CD14-positive monocyte (primary cell): ENCODE measurements at regions not wholly inside any gene's neighbourhood (a gene's known extent, or its start where the extent isn't known, plus 50 kb on each side); places are given as distances from the start of the nearest gene placed in this dataset.

ENCODE experiments used
- DNase-seq, 3 donors: peaks; one replicate each; pipeline ENCODE4 v3.0.0-alpha.2; 2011 to 2022
- H2AFZ ChIP-seq: 2 replicates; pipeline ENCODE4 v1.6.0; 2012; ENCODE audit warnings: mild to moderate bottlenecking, low read depth, low read length, inconsistent platforms; ENCODE audit not compliant: insufficient read depth, poor library complexity, severe bottlenecking
- H3K27ac ChIP-seq, 2 donors: 1 replicate in 1 of 2; 2 replicates in 1 of 2; pipeline ENCODE4 v1.5.1; 2012 to 2013; ENCODE audit warnings: low read length in 2 of 2, control low read depth in 1 of 2, inconsistent platforms in 1 of 2, low read depth in 1 of 2, mild to moderate bottlenecking in 1 of 2
- H3K27me3 ChIP-seq, 2 donors: one replicate each; pipeline versions ENCODE4 v1.6.0 to v1.6.1; 2011 to 2013; ENCODE audit warnings: low read length in 2 of 2; ENCODE audit not compliant: control insufficient read depth in 2 of 2, insufficient read depth in 2 of 2
- H3K36me3 ChIP-seq, 2 donors: replicated peaks in 1 of 2; 1 replicate in 1 of 2; 2 replicates in 1 of 2; pipeline versions ENCODE4 v1.5.1 to v1.6.1; 2012 to 2013; ENCODE audit warnings: low read length in 2 of 2, control low read depth in 1 of 2, inconsistent platforms in 1 of 2, mild to moderate bottlenecking in 1 of 2; ENCODE audit not compliant: insufficient read depth in 2 of 2, control insufficient read depth in 1 of 2
- H3K4me1 ChIP-seq, 2 donors: 1 replicate in 1 of 2; 2 replicates in 1 of 2; pipeline versions ENCODE4 v1.5.1 to v1.6.1; 2012 to 2013; ENCODE audit warnings: low read length in 2 of 2, control low read depth in 1 of 2, inconsistent platforms in 1 of 2, mild to moderate bottlenecking in 1 of 2, moderate library complexity in 1 of 2; ENCODE audit not compliant: insufficient read depth in 2 of 2, control insufficient read depth in 1 of 2
- H3K4me2 ChIP-seq: replicated peaks from 2 replicates; pipeline ENCODE3; 2012; ENCODE audit warnings: low read length, moderate library complexity, mild to moderate bottlenecking; ENCODE audit not compliant: poor library complexity, severe bottlenecking; ENCODE audit errors: extremely low read depth
- H3K4me3 ChIP-seq, 3 experiments: fragments of 200-600 bp in 1 of 3; sonication (generic) in 1 of 3; replicated peaks in 1 of 3; 1 replicate in 2 of 3; 2 replicates in 1 of 3; pipeline ENCODE4 v1.5.1; 2011 to 2013; ENCODE audit warnings: low read length in 3 of 3, mild to moderate bottlenecking in 3 of 3, control low read depth in 2 of 3, low read depth in 2 of 3, inconsistent platforms in 1 of 3, moderate library complexity in 1 of 3
- H3K79me2 ChIP-seq: 2 replicates; pipeline ENCODE4 v1.6.0; 2012; ENCODE audit warnings: mild to moderate bottlenecking, control low read depth, inconsistent platforms, low read length, moderate library complexity; ENCODE audit not compliant: insufficient read depth
- H3K9ac ChIP-seq: 2 replicates; pipeline ENCODE4 v1.6.0; 2017; ENCODE audit warnings: low read length, mild to moderate bottlenecking; ENCODE audit not compliant: insufficient read depth, poor library complexity, severe bottlenecking
- H3K9me3 ChIP-seq, 2 donors: replicated peaks in 1 of 2; 1 replicate in 1 of 2; 2 replicates in 1 of 2; pipeline versions ENCODE4 v1.5.1 to v1.6.1; 2012 to 2013; ENCODE audit warnings: low read length in 2 of 2, control low read depth in 1 of 2; ENCODE audit not compliant: control insufficient read depth in 1 of 2, insufficient read depth in 1 of 2
- H4K20me1 ChIP-seq: 2 replicates; pipeline ENCODE4 v1.6.0; 2012; ENCODE audit warnings: mild to moderate bottlenecking, low read length, control low read depth, moderate library complexity; ENCODE audit not compliant: insufficient read depth
- H3K27ac Mint-ChIP-seq, 7 donors: one replicate each; pipeline ENCODE4 v1.8.0; 2020; ENCODE audit warnings: mild to moderate bottlenecking in 7 of 7, mixed read lengths in 7 of 7, moderate library complexity in 6 of 7, inconsistent platforms in 2 of 7
- H3K27me3 Mint-ChIP-seq, 3 donors: one replicate each; pipeline ENCODE4 v1.8.0; 2021 to 2022; ENCODE audit warnings: low read depth in 3 of 3, mild to moderate bottlenecking in 3 of 3, mixed read lengths in 3 of 3, moderate library complexity in 3 of 3, inconsistent platforms in 1 of 3
- H3K36me3 Mint-ChIP-seq, 2 donors: one replicate each; pipeline ENCODE4 v1.8.0; 2020; ENCODE audit warnings: mixed read lengths in 2 of 2, inconsistent platforms in 1 of 2, mild to moderate bottlenecking in 1 of 2
- H3K4me1 Mint-ChIP-seq: one replicate; pipeline ENCODE4 v1.8.0; 2020; ENCODE audit warnings: mild to moderate bottlenecking, mixed read lengths
- H3K4me3 Mint-ChIP-seq, 2 donors: one replicate each; pipeline ENCODE4 v1.8.0; 2020; ENCODE audit warnings: mild to moderate bottlenecking in 2 of 2, mixed read lengths in 2 of 2, moderate library complexity in 1 of 2
- H3K9me3 Mint-ChIP-seq, 7 donors: one replicate each; pipeline ENCODE4 v1.8.0; 2020 to 2022; ENCODE audit warnings: mixed read lengths in 7 of 7, mild to moderate bottlenecking in 6 of 7, moderate library complexity in 6 of 7, inconsistent platforms in 2 of 7
- WGBS: methylation state at CpG from one replicate; pipeline ENCODE4 v1.1.5; 2013; ENCODE audit warnings: missing lambda C conversion rate; ENCODE audit not compliant: insufficient coverage; 5-methylcytosine and 5-hydroxymethylcytosine counted together
- intact Hi-C, 2 donors: fragments of 100-400 bp; cut with micrococcal nuclease; formaldehyde crosslinking; loops; one replicate each; pipeline versions ENCODE4 v1.15.0 to v1.15.1; 2023
- TF ChIP-seq, protein P1 (sequence below): fragments of 200-600 bp; IDR thresholded peaks from one replicate; pipeline ENCODE4 v1.8.0; 2022; ENCODE audit warnings: antibody characterized with exemption, mild to moderate bottlenecking

DNA sequence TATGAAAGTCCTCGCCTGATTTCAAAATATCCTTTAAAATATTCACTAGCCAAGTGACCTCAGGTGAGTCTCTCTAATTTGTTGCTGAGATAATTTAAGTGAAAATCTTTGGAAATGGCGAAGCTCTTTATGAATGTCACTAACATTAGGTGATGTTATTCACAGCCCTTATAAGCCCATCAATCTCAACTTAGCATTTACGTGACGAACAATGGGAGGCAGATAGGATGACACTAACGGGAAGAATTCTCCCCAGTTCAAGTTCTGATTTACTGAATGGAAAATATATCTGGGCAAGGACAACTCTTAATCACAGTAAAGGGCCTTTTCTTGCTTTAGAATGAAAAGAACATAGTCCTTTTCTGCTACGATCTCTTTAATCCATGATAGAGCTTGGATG lies 378.7 kb downstream of the LIG4 start:
- Histone ChIP-seq H3K27ac (no peak overlapping the region), H2AFZ (no peak overlapping the region), H3K4me1 (no peaks in the 10 kb centered on the region), H3K4me3 (no peak overlapping the region), H3K36me3 (no peaks in the 10 kb centered on the region), H4K20me1 (no peaks in the 10 kb centered on the region), H3K79me2 (no peaks in the 10 kb centered on the region), H3K9me3 (no peaks in the 10 kb centered on the region), H3K4me2 (no peak overlapping the region), H3K27me3 (no peaks in the 10 kb centered on the region), H3K9ac (no peak overlapping the region)
- Mint-ChIP-seq H3K36me3 (no peaks in the 10 kb centered on the region), H3K27ac (no peak overlapping the region), H3K4me1 (no peaks in the 10 kb centered on the region), H3K27me3 (no peaks in the 10 kb centered on the region), H3K9me3 (peaks cover 0 to 4% (median 0%) of the 10 kb centered on the region in 7 donors), H3K4me3 (no peak overlapping the region)
- intact Hi-C loops = no loop called here
- WGBS = 86% methylated on average over 1 of the region's 6 CpGs
- DNase-seq = no peak
- TF ChIP-seq, protein P1, sequence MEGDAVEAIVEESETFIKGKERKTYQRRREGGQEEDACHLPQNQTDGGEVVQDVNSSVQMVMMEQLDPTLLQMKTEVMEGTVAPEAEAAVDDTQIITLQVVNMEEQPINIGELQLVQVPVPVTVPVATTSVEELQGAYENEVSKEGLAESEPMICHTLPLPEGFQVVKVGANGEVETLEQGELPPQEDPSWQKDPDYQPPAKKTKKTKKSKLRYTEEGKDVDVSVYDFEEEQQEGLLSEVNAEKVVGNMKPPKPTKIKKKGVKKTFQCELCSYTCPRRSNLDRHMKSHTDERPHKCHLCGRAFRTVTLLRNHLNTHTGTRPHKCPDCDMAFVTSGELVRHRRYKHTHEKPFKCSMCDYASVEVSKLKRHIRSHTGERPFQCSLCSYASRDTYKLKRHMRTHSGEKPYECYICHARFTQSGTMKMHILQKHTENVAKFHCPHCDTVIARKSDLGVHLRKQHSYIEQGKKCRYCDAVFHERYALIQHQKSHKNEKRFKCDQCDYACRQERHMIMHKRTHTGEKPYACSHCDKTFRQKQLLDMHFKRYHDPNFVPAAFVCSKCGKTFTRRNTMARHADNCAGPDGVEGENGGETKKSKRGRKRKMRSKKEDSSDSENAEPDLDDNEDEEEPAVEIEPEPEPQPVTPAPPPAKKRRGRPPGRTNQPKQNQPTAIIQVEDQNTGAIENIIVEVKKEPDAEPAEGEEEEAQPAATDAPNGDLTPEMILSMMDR = no peak

DNA sequence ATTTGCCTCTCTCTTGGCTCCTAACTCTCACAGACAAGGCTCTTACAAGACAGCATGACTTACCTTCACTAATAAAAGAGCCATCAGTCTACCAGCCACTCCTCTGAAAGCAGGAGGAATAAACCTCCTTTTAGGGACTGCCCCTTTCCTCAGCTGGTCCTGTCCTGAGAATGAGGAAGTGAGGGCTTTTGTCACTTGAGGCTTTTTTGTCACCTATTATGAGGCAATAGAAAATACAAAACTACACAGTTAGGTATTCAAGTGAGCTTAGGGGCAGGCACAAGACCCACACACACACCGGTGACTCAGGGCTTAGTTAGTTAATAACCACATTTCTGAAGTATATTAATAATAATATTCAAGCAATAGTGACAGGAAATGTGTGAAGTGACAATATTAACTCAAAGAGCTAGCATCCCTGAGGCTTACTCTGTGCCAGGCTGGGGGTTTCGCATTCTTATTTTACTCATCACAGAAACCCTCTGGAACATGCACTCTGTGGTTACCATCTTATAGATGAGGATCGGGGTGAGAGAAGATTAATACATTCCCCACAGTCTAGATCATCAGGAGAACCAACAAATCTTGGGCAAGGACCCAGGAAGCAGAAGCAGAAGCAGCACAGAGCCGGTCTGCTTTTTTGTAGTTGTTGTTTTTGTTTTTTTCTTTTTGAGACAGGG lies 379.9 kb downstream of the LIG4 start:
- H4K20me1 ChIP-seq = no peaks in the 10 kb centered on the region
- no peaks in the 10 kb centered on the region for H3K36me3 ChIP-seq
- no peaks in the 10 kb centered on the region for H3K36me3 Mint-ChIP-seq
- H2AFZ ChIP-seq = no peak overlapping the region
- H3K9me3 ChIP-seq = no peaks in the 10 kb centered on the region
- intact Hi-C loops = no loop called here
- H3K27ac Mint-ChIP-seq = no peak overlapping the region
- TF ChIP-seq, protein P1 = no peak
- H3K4me1 Mint-ChIP-seq = no peaks in the 10 kb centered on the region
- no peak overlapping the region for H3K4me3 Mint-ChIP-seq
- H3K4me2 ChIP-seq = no peak overlapping the region
- H3K9me3 Mint-ChIP-seq = peaks cover 0 to 5% (median 2%) of the 10 kb centered on the region in 7 donors
- no peaks in the 10 kb centered on the region for H3K27me3 ChIP-seq
- no CpG with 5 or more reads among the region's 4 CpGs for WGBS
- no peaks in the 10 kb centered on the region for H3K4me1 ChIP-seq
- H3K27ac ChIP-seq = no peak overlapping the region
- no peaks in the 10 kb centered on the region for H3K27me3 Mint-ChIP-seq
- H3K4me3 ChIP-seq = no peak overlapping the region
- H3K79me2 ChIP-seq = no peaks in the 10 kb centered on the region
- DNase-seq = no peak
- H3K9ac ChIP-seq = no peak overlapping the region
